ENCODE measurements at regions not wholly inside any gene's neighbourhood (a gene's known extent, or its start where the extent isn't known, plus 50 kb on each side); places are given as distances from the start of the nearest gene placed in this dataset.

GRCh38 chr6:158900663-158901312, 81.6 kb upstream of the EZR start (continued):
- TF ChIP-seq CHD7 (IDR thresholded peaks at IDR 0.05; ENCODE audit: insufficient replicate concordance, low read length) (no peak), JUND (IDR thresholded peaks at IDR 0.05; ENCODE audit: low read length) (no peak), HDAC2 (IDR thresholded peaks at IDR 0.05; ENCODE audit: borderline replicate concordance in 1 of 2, low read depth in 2 of 2, low read length in 2 of 2) (no peak), CBX5 (IDR thresholded peaks at IDR 0.05; ENCODE audit: low read depth, low read length) (no peak), SAP30 (IDR thresholded peaks at IDR 0.05; ENCODE audit: insufficient read depth, insufficient replicate concordance, low read length) (no peak), TCF12 (IDR thresholded peaks at IDR 0.05; ENCODE audit: low read depth, low read length) (no peak), PHF8 (conservative IDR thresholded peaks at IDR 0.05; ENCODE audit: low read depth, low read length) (no peak), RNF2 (IDR thresholded peaks at IDR 0.05; ENCODE audit: borderline replicate concordance, low read depth, low read length, missing control alignments, poor library complexity, severe bottlenecking) (no peak), BCL11A (IDR thresholded peaks at IDR 0.05; ENCODE audit: low read depth in 2 of 2, low read length in 2 of 2) (no peak), KDM5A (IDR thresholded peaks at IDR 0.05; ENCODE audit: low read length) (no peak)

Measured in H1 (cell line).